H1 (cell line): ENCODE measurements at regions not wholly inside any gene's neighbourhood (a gene's known extent, or its start where the extent isn't known, plus 50 kb on each side); places are given as distances from the start of the nearest gene placed in this dataset.

ENCODE experiments used
- CTCF ChIA-PET: fragments of 300-600 bp; sonication (Branson Sonifier 250); formaldehyde crosslinking; loops from one replicate; lab custom pipeline; 2021; ENCODE audit not compliant: partially characterized antibody; lab: Charles Lee
- POLR2A ChIA-PET: fragments of 300-600 bp; sonication (Branson Sonifier 250); formaldehyde crosslinking; loops from one replicate; lab custom pipeline; 2021; ENCODE audit warnings: inconsistent platforms; ENCODE audit not compliant: partially characterized antibody; lab: Charles Lee
- DNase-seq, 2 experiments: peaks; one replicate each; pipeline versions ENCODE4 v3.0.0 to v3.0.0-alpha.2; 2010 to 2022; ENCODE audit warnings: low spot score in 2 of 2, low read depth in 1 of 2, mixed read lengths in 1 of 2
- FAIRE-seq: peaks from 2 replicates; lab custom pipeline; 2011; peaks lifted over from hg19 to GRCh38; lab: Jason Lieb, UNC
- H2AFZ ChIP-seq: 2 replicates; pipeline ENCODE4 v1.8.1; 2012; ENCODE audit warnings: low read length, inconsistent platforms
- H2AK5ac ChIP-seq: 2 replicates; pipeline ENCODE4 v1.6.1; 2013; ENCODE audit warnings: low read depth, low read length
- H2BK120ac ChIP-seq: replicated peaks from 2 replicates; pipeline ENCODE3; 2013; ENCODE audit warnings: low read depth, low read length, inconsistent platforms
- H2BK12ac ChIP-seq: 2 replicates; pipeline ENCODE4 v1.6.1; 2013; ENCODE audit warnings: low read depth, low read length
- H2BK15ac ChIP-seq: 2 replicates; pipeline ENCODE4 v1.6.1; 2013; ENCODE audit warnings: low read length
- H2BK20ac ChIP-seq: 2 replicates; pipeline ENCODE4 v1.6.1; 2013; ENCODE audit warnings: low read length
- H2BK5ac ChIP-seq: 2 replicates; pipeline ENCODE4 v1.6.1; 2013; ENCODE audit warnings: low read depth, low read length
- H3K14ac ChIP-seq: 2 replicates; pipeline ENCODE4 v1.6.1; 2013; ENCODE audit warnings: inconsistent platforms; ENCODE audit not compliant: insufficient read length
- H3K18ac ChIP-seq: 2 replicates; pipeline ENCODE4 v1.6.1; 2013; ENCODE audit warnings: low read length; ENCODE audit errors: extremely low read depth
- H3K23ac ChIP-seq: 2 replicates; pipeline ENCODE4 v1.6.1; 2013; ENCODE audit warnings: inconsistent platforms; ENCODE audit not compliant: insufficient read length
- H3K23me2 ChIP-seq: 2 replicates; pipeline ENCODE4 v1.6.1; 2013; ENCODE audit warnings: low read depth, low read length
- H3K27ac ChIP-seq: 2 replicates; pipeline ENCODE4 v1.6.1; 2011; ENCODE audit warnings: low read depth, low read length, inconsistent platforms
- H3K27me3 ChIP-seq, 4 experiments: replicated peaks in 1 of 4; 1 replicate in 1 of 4; 2 replicates in 3 of 4; pipeline versions ENCODE4 v1.6.1 to v1.8.1; 2011 to 2013; ENCODE audit warnings: low read length in 3 of 4, mild to moderate bottlenecking in 3 of 4, inconsistent platforms in 2 of 4, mixed read lengths in 2 of 4, moderate library complexity in 1 of 4; ENCODE audit not compliant: control insufficient read depth in 3 of 4, insufficient read depth in 3 of 4; ENCODE audit errors: extremely low read depth in 1 of 4
- H3K36me3 ChIP-seq, 4 experiments: 2 replicates each; pipeline versions ENCODE4 v1.6.1 to v1.8.1; 2011 to 2013; ENCODE audit warnings: mild to moderate bottlenecking in 4 of 4, low read length in 3 of 4, moderate library complexity in 2 of 4, control low read depth in 1 of 4, inconsistent platforms in 1 of 4; ENCODE audit not compliant: insufficient read depth in 4 of 4, control insufficient read depth in 2 of 4
- H3K4ac ChIP-seq: replicated peaks from 2 replicates; pipeline ENCODE3; 2013; ENCODE audit warnings: low read length, low read depth, mixed read lengths, inconsistent platforms; ENCODE audit not compliant: insufficient read length
- H3K4me1 ChIP-seq, 4 experiments: replicated peaks in 1 of 4; 1 replicate in 1 of 4; 2 replicates in 3 of 4; pipeline versions ENCODE4 v1.6.1 to v1.8.1; 2011 to 2013; ENCODE audit warnings: low read length in 3 of 4, inconsistent platforms in 2 of 4, mixed read lengths in 1 of 4; ENCODE audit not compliant: insufficient read depth in 4 of 4, control insufficient read depth in 3 of 4
- H3K4me2 ChIP-seq, 2 experiments: 2 replicates each; pipeline versions ENCODE4 v1.6.1 to v1.8.1; 2011 to 2013; ENCODE audit warnings: low read depth in 2 of 2, low read length in 2 of 2, control low read depth in 1 of 2, inconsistent platforms in 1 of 2, mild to moderate bottlenecking in 1 of 2; ENCODE audit not compliant: insufficient read depth in 1 of 2
- H3K4me3 ChIP-seq, 4 experiments: fragments of 200-600, 300-600 bp in 1 of 4; sonication (generic), shearing (Covaris generic), sonication (Bioruptor Twin) in 1 of 4; 2 replicates each; pipeline versions ENCODE4 v1.5.1 to v1.8.1; 2011 to 2016; ENCODE audit warnings: low read length in 4 of 4, low read depth in 3 of 4, control low read depth in 2 of 4, inconsistent platforms in 2 of 4, mild to moderate bottlenecking in 2 of 4, mixed read lengths in 1 of 4, moderate library complexity in 1 of 4; ENCODE audit not compliant: insufficient read depth in 2 of 4; ENCODE audit errors: extremely low read depth in 1 of 4
- H3K56ac ChIP-seq: replicated peaks from 2 replicates; pipeline ENCODE3; 2013; ENCODE audit warnings: low read depth, mild to moderate bottlenecking, mixed read lengths, low read length, inconsistent platforms; ENCODE audit not compliant: insufficient read length
- H3K79me1 ChIP-seq: 2 replicates; pipeline ENCODE4 v1.6.1; 2013; ENCODE audit warnings: low read depth, low read length, control low read depth
- H3K79me2 ChIP-seq, 2 experiments: 2 replicates each; pipeline versions ENCODE4 v1.6.1 to v1.8.1; 2012 to 2013; ENCODE audit warnings: low read length in 2 of 2, mild to moderate bottlenecking in 2 of 2, inconsistent platforms in 1 of 2; ENCODE audit not compliant: insufficient read depth in 2 of 2, control insufficient read depth in 1 of 2
- H3K9ac ChIP-seq, 4 experiments: replicated peaks in 1 of 4; 1 replicate in 1 of 4; 2 replicates in 3 of 4; pipeline versions ENCODE4 v1.6.1 to v1.8.1; 2011 to 2013; ENCODE audit warnings: low read depth in 3 of 4, low read length in 3 of 4, control low read depth in 2 of 4, mild to moderate bottlenecking in 2 of 4, moderate library complexity in 2 of 4, inconsistent platforms in 1 of 4; ENCODE audit errors: extremely low read depth in 1 of 4
- H3K9me3 ChIP-seq, 2 experiments: 2 replicates each; pipeline versions ENCODE4 v1.6.1 to v1.8.1; 2012 to 2013; ENCODE audit warnings: mild to moderate bottlenecking in 2 of 2, moderate library complexity in 2 of 2, control low read depth in 1 of 2, inconsistent platforms in 1 of 2, low read depth in 1 of 2, low read length in 1 of 2, mixed read lengths in 1 of 2; ENCODE audit not compliant: insufficient read depth in 2 of 2
- H4K20me1 ChIP-seq, 2 experiments: replicated peaks in 1 of 2; 2 replicates each; pipeline versions ENCODE3 to v1.8.1; 2011 to 2013; ENCODE audit warnings: inconsistent platforms in 2 of 2, low read length in 2 of 2, mild to moderate bottlenecking in 1 of 2; ENCODE audit not compliant: insufficient read depth in 2 of 2, control insufficient read depth in 1 of 2
- H4K5ac ChIP-seq: 2 replicates; pipeline ENCODE4 v1.6.1; 2013; ENCODE audit warnings: low read length, low read depth, mixed read lengths, inconsistent platforms; ENCODE audit not compliant: insufficient read length
- H4K8ac ChIP-seq: 2 replicates; pipeline ENCODE4 v1.8.0; 2013; ENCODE audit warnings: mild to moderate bottlenecking, moderate library complexity, low read length, inconsistent platforms; ENCODE audit not compliant: insufficient read depth; ENCODE audit errors: extremely low read depth
- H4K91ac ChIP-seq: replicated peaks from 2 replicates; pipeline ENCODE3; 2013; ENCODE audit warnings: low read length, mixed read lengths, inconsistent platforms; ENCODE audit not compliant: insufficient read length
- ATF3 ChIP-seq: IDR thresholded peaks from 2 replicates; pipeline ENCODE4 v1.6.1; 2011; ENCODE audit warnings: low read depth, mild to moderate bottlenecking, low read length; ENCODE audit not compliant: insufficient read depth
- CBX5 ChIP-seq: fragments of 300-800, 300-1000 bp; sonication (generic); IDR thresholded peaks from 2 replicates; pipeline ENCODE4 v1.7.1; 2016; ENCODE audit warnings: antibody characterized with exemption, low read length, low read depth
- CBX8 ChIP-seq: fragments of 300-800, 300-1000 bp; sonication (generic); IDR thresholded peaks from 2 replicates; pipeline ENCODE4 v1.7.1; 2016; ENCODE audit warnings: low read depth, low read length, borderline replicate concordance
- CHD2 ChIP-seq: IDR thresholded peaks from 2 replicates; pipeline ENCODE4 v1.6.1; 2012; ENCODE audit warnings: low read length, improper control_type of control experiment
- CTBP2 ChIP-seq: IDR thresholded peaks from 2 replicates; pipeline ENCODE4 v1.7.0; 2011; ENCODE audit warnings: borderline replicate concordance, mild to moderate bottlenecking, moderate library complexity, mixed read lengths, low read length; ENCODE audit not compliant: insufficient read depth, insufficient read length
- JUN ChIP-seq: IDR thresholded peaks from 2 replicates; pipeline ENCODE4 v1.6.1; 2011; ENCODE audit warnings: low read depth, mild to moderate bottlenecking, improper control_type of control experiment, low read length
- NANOG ChIP-seq: IDR thresholded peaks from 2 replicates; pipeline ENCODE4 v1.6.1; 2011; ENCODE audit warnings: low read length, low read depth, mild to moderate bottlenecking, inconsistent platforms; ENCODE audit not compliant: insufficient read depth, poor library complexity, severe bottlenecking
- PHF8 ChIP-seq: fragments of 200-600 bp; sonication (generic); conservative IDR thresholded peaks from 2 replicates; pipeline ENCODE4 v1.7.1; 2012; ENCODE audit warnings: low read depth, mild to moderate bottlenecking, inconsistent platforms, low read length, moderate library complexity
- POLR2AphosphoS5 ChIP-seq: IDR thresholded peaks from 2 replicates; pipeline ENCODE4 v1.6.1; 2011; ENCODE audit warnings: low read depth, low read length
- SIN3A ChIP-seq, 2 experiments: IDR thresholded peaks in 1 of 2; conservative IDR thresholded peaks in 1 of 2; 2 replicates each; pipeline ENCODE4 v1.6.1; 2011 to 2012; ENCODE audit warnings: low read length in 2 of 2, improper control_type of control experiment in 1 of 2, low read depth in 1 of 2, mild to moderate bottlenecking in 1 of 2
- USF2 ChIP-seq: IDR thresholded peaks from 2 replicates; pipeline ENCODE4 v1.6.1; 2011; ENCODE audit warnings: low read length, improper control_type of control experiment
- YY1 ChIP-seq: IDR thresholded peaks from 2 replicates; pipeline ENCODE4 v1.6.1; 2011; ENCODE audit warnings: low read depth, mild to moderate bottlenecking, low read length
- ZNF274 ChIP-seq: IDR thresholded peaks from 2 replicates; pipeline ENCODE4 v1.7.0; 2012; ENCODE audit warnings: low read length, borderline replicate concordance; ENCODE audit errors: extremely low read depth
- WGBS, 2 experiments: shearing (Covaris generic) in 1 of 2; methylation state at CpG; one replicate each; pipeline versions ENCODE4 v1.1.6 to v1.1.7; 2013 to 2015; ENCODE audit warnings: low lambda C conversion rate in 2 of 2, mixed read lengths in 2 of 2, inconsistent platforms in 1 of 2, low coverage in 1 of 2, missing lambda C conversion rate in 1 of 2; ENCODE audit not compliant: insufficient replicate concordance in 2 of 2, insufficient coverage in 1 of 2, insufficient read length in 1 of 2; ENCODE audit errors: extremely low coverage in 1 of 2, missing lambda C conversion rate in 1 of 2; 5-methylcytosine and 5-hydroxymethylcytosine counted together

- H2BK5ac ChIP-seq = no peak overlapping the region
- 55% methylated on average over 1 of the region's 1 CpG; no CpG with 5 or more reads in 1 of the 2 experiments for WGBS, 2 experiments
- H2BK12ac ChIP-seq = no peak overlapping the region
- no peaks in the 10 kb centered on the region for H3K27me3 ChIP-seq
- no peak overlapping the region for H2BK15ac ChIP-seq
- H2BK20ac ChIP-seq = no peak overlapping the region
- no peak overlapping the region for H2AK5ac ChIP-seq
- no peak overlapping the region for H3K14ac ChIP-seq
- no peak overlapping the region for H3K27ac ChIP-seq
- no peak overlapping the region for H3K4me3 ChIP-seq
- peaks cover 74 to 88% of the 10 kb centered on the region in 2 experiments for H3K9me3 ChIP-seq
- no peak overlapping the region for H3K23ac ChIP-seq
- H3K18ac ChIP-seq = no peak overlapping the region
- no peak overlapping the region for H4K5ac ChIP-seq
- CTCF ChIA-PET = no interaction called here
- H3K79me2 ChIP-seq = no peaks in the 10 kb centered on the region
- no peak overlapping the region for H3K4ac ChIP-seq
- H2AFZ ChIP-seq = no peak overlapping the region
- no peak overlapping the region for H3K9ac ChIP-seq
- H3K56ac ChIP-seq = no peak overlapping the region
- H4K91ac ChIP-seq = no peak overlapping the region
- POLR2A ChIA-PET = no interaction called here
- FAIRE-seq (no peak), DNase-seq (no peak)
- H3K4me1 ChIP-seq = no peaks in the 10 kb centered on the region
- H4K20me1 ChIP-seq = no peaks in the 10 kb centered on the region
- no peak overlapping the region for H2BK120ac ChIP-seq
- no peak overlapping the region for H3K4me2 ChIP-seq
- H3K23me2 ChIP-seq = no peaks in the 10 kb centered on the region
- no peaks in the 10 kb centered on the region for H3K79me1 ChIP-seq
- no peak overlapping the region for H4K8ac ChIP-seq
- H3K36me3 ChIP-seq = no peaks in the 10 kb centered on the region
- TF ChIP-seq NANOG = no peak
- no peak for TF ChIP-seq ATF3
- no peak for TF ChIP-seq SIN3A (conservative IDR thresholded peaks at IDR 0.05 in 1 of 2, IDR thresholded peaks at IDR 0.05 in 1 of 2; ENCODE audit: low read depth in 1 of 2, low read length in 2 of 2)
- TF ChIP-seq JUN = no peak
- TF ChIP-seq CTBP2 = no peak
- no peak for TF ChIP-seq ZNF274
- no peak for TF ChIP-seq YY1
- TF ChIP-seq CBX5 = no peak
- TF ChIP-seq PHF8 = no peak
- no peak for TF ChIP-seq CBX8
- TF ChIP-seq POLR2AphosphoS5 = no peak
- TF ChIP-seq CHD2 = no peak
- no peak for TF ChIP-seq USF2
Measured at GRCh38 chr16:35200662-35201061, 1741.2 kb downstream of the TP53TG3F start.
